ENCODE measurements at regions not wholly inside any gene's neighbourhood (a gene's known extent, or its start where the extent isn't known, plus 50 kb on each side); places are given as distances from the start of the nearest gene placed in this dataset.

- Mint-ChIP-seq H3K9me3 (no peaks in the 10 kb centered on the region), H3K27ac (no peak overlapping the region), H3K27me3 (ENCODE audit: insufficient read depth) (no peaks in the 10 kb centered on the region), H3K4me1 (no peaks in the 10 kb centered on the region), H3K4me3 (no peak overlapping the region), H3K36me3 (ENCODE audit: low read depth) (no peaks in the 10 kb centered on the region)
- no peak overlapping the region for H3K4me3 ChIP-seq (ENCODE audit: low read length)
- WGBS, 2 experiments (ENCODE audit: insufficient coverage in 1 of 2, insufficient read length in 1 of 2), result 76 to 82% methylated on average over 4 of the region's 4 CpGs
- H3K27ac ChIP-seq (ENCODE audit: low read depth, low read length), result no peak overlapping the region
- H3K9me3 ChIP-seq (ENCODE audit: control insufficient read depth, low read length), result no peaks in the 10 kb centered on the region
- H3K4me1 ChIP-seq (ENCODE audit: control insufficient read depth, insufficient read depth, low read length), result no peaks in the 10 kb centered on the region
- H3K27me3 ChIP-seq (ENCODE audit: control insufficient read depth, insufficient read depth, low read length, poor library complexity, severe bottlenecking), result no peaks in the 10 kb centered on the region
- TF ChIP-seq CTCF (conservative IDR thresholded peaks at IDR 0.05), result no peak
- DNase-seq, result no peak
- H3K36me3 ChIP-seq (ENCODE audit: control insufficient read depth, insufficient read depth, low read length), result no peaks in the 10 kb centered on the region
- no peak overlapping the region for H3K9ac ChIP-seq (ENCODE audit: extremely low read depth, low read length, poor library complexity, severe bottlenecking)
These were observed 591.2 kb downstream of the TLR4 start for GRCh38 chr9:118295413-118295812.

DNA sequence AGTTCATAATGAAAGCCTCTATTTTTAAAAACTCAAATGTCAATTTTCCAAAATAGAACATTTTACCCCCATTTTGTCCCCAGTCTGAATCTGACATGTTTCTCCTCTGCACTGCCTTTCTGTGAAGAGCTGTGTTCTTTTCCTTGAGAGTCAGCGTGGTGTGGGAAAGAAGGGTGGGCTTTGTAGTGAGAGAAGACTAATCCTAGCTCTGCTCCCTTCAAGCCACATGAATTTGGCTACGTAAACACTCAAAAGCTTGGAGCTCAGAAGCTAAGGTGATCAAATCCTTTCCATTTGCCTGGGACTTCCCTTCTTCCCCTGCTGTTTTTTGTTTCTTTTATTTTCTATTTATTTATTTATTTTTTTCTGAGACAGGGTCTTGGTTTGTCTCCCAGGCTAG lies 598.5 kb downstream of the TLR4 start:
- Histone ChIP-seq H3K4me3 (ENCODE audit: low read length) (no peak overlapping the region), H3K4me1 (ENCODE audit: control insufficient read depth, insufficient read depth, low read length) (no peaks in the 10 kb centered on the region), H3K9me3 (ENCODE audit: control insufficient read depth, low read length) (no peaks in the 10 kb centered on the region), H3K36me3 (ENCODE audit: control insufficient read depth, insufficient read depth, low read length) (no peaks in the 10 kb centered on the region), H3K27me3 (ENCODE audit: control insufficient read depth, insufficient read depth, low read length, poor library complexity, severe bottlenecking) (no peaks in the 10 kb centered on the region), H3K9ac (ENCODE audit: extremely low read depth, low read length, poor library complexity, severe bottlenecking) (no peak overlapping the region), H3K27ac (ENCODE audit: low read depth, low read length) (no peak overlapping the region)
- Mint-ChIP-seq H3K4me3 (no peak overlapping the region), H3K36me3 (ENCODE audit: low read depth) (no peaks in the 10 kb centered on the region), H3K27ac (no peak overlapping the region), H3K27me3 (ENCODE audit: insufficient read depth) (no peaks in the 10 kb centered on the region), H3K4me1 (no peaks in the 10 kb centered on the region), H3K9me3 (no peaks in the 10 kb centered on the region)
- no peak for TF ChIP-seq CTCF (conservative IDR thresholded peaks at IDR 0.05)
- 100% methylated on average over 1 of the region's 2 CpGs for WGBS, 2 experiments (ENCODE audit: insufficient coverage in 1 of 2, insufficient read length in 1 of 2)
- DNase-seq, result no peak

- H3K4me1 ChIP-seq (ENCODE audit: control insufficient read depth, insufficient read depth, low read length), result no peaks in the 10 kb centered on the region
- no peaks in the 10 kb centered on the region for H3K4me1 Mint-ChIP-seq
- WGBS, 2 experiments (ENCODE audit: insufficient coverage in 1 of 2, insufficient read length in 1 of 2), result 61 to 67% methylated on average over 3 of the region's 3 CpGs
- H3K36me3 ChIP-seq (ENCODE audit: control insufficient read depth, insufficient read depth, low read length), result no peaks in the 10 kb centered on the region
- no peak overlapping the region for H3K4me3 Mint-ChIP-seq
- H3K27me3 ChIP-seq (ENCODE audit: control insufficient read depth, insufficient read depth, low read length, poor library complexity, severe bottlenecking), result no peaks in the 10 kb centered on the region
- no peak for DNase-seq
- H3K9me3 Mint-ChIP-seq, result no peaks in the 10 kb centered on the region
- H3K36me3 Mint-ChIP-seq (ENCODE audit: low read depth), result no peaks in the 10 kb centered on the region
- no peak overlapping the region for H3K27ac ChIP-seq (ENCODE audit: low read depth, low read length)
- H3K27me3 Mint-ChIP-seq (ENCODE audit: insufficient read depth), result no peaks in the 10 kb centered on the region
- no peak for TF ChIP-seq CTCF (conservative IDR thresholded peaks at IDR 0.05)
- no peak overlapping the region for H3K9ac ChIP-seq (ENCODE audit: extremely low read depth, low read length, poor library complexity, severe bottlenecking)
- H3K4me3 ChIP-seq (ENCODE audit: low read length), result no peak overlapping the region
- H3K27ac Mint-ChIP-seq, result no peak overlapping the region
- no peaks in the 10 kb centered on the region for H3K9me3 ChIP-seq (ENCODE audit: control insufficient read depth, low read length)
These were observed 599.0 kb downstream of the TLR4 start for GRCh38 chr9:118303216-118303615.

Data from endodermal cell (in vitro differentiated cells).